ENCODE measurements at regions not wholly inside any gene's neighbourhood (a gene's known extent, or its start where the extent isn't known, plus 50 kb on each side); places are given as distances from the start of the nearest gene placed in this dataset.

GRCh38 chr5:57817924-57818323 is 335.3 kb upstream of the ACTBL2 start:
- Histone ChIP-seq H3K9me3 (ENCODE audit: control insufficient read depth in 1 of 2, low read length in 2 of 2) (no peaks in the 10 kb centered on the region), H3K36me3 (ENCODE audit: control insufficient read depth in 1 of 2, insufficient read depth in 2 of 2, low read length in 2 of 2) (no peaks in the 10 kb centered on the region), H3K4me3 (ENCODE audit: low read depth in 1 of 2, low read length in 2 of 2) (no peak overlapping the region), H3K27me3 (ENCODE audit: low read depth, low read length) (no peaks in the 10 kb centered on the region), H3K4me1 (ENCODE audit: control insufficient read depth in 1 of 2, insufficient read depth in 2 of 2, low read length in 2 of 2) (no peaks in the 10 kb centered on the region), H3K27ac (ENCODE audit: low read length) (no peak overlapping the region)

- H3K4me3 ChIP-seq (ENCODE audit: low read depth in 1 of 2, low read length in 2 of 2): no peak overlapping the region
- H3K4me1 ChIP-seq (ENCODE audit: control insufficient read depth in 1 of 2, insufficient read depth in 2 of 2, low read length in 2 of 2): no peaks in the 10 kb centered on the region
- no peaks in the 10 kb centered on the region for H3K36me3 ChIP-seq (ENCODE audit: control insufficient read depth in 1 of 2, insufficient read depth in 2 of 2, low read length in 2 of 2)
- no peaks in the 10 kb centered on the region for H3K27me3 ChIP-seq (ENCODE audit: low read depth, low read length)
- no peaks in the 10 kb centered on the region for H3K9me3 ChIP-seq (ENCODE audit: control insufficient read depth in 1 of 2, low read length in 2 of 2)
- H3K27ac ChIP-seq (ENCODE audit: low read length): no peak overlapping the region
Observed at GRCh38 chr5:57817001-57817453, 334.4 kb upstream of the ACTBL2 start.

GRCh38 chr5:57816108-57816507 is 333.5 kb upstream of the ACTBL2 start:
- Histone ChIP-seq H3K27me3 (ENCODE audit: low read depth, low read length) (no peaks in the 10 kb centered on the region), H3K36me3 (ENCODE audit: control insufficient read depth in 1 of 2, insufficient read depth in 2 of 2, low read length in 2 of 2) (no peaks in the 10 kb centered on the region), H3K27ac (ENCODE audit: low read length) (no peak overlapping the region), H3K9me3 (ENCODE audit: control insufficient read depth in 1 of 2, low read length in 2 of 2) (no peaks in the 10 kb centered on the region), H3K4me1 (ENCODE audit: control insufficient read depth in 1 of 2, insufficient read depth in 2 of 2, low read length in 2 of 2) (no peaks in the 10 kb centered on the region), H3K4me3 (ENCODE audit: low read depth in 1 of 2, low read length in 2 of 2) (no peak overlapping the region)

GRCh38 chr5:57805732-57806131 is 323.1 kb upstream of the ACTBL2 start:
- Histone ChIP-seq H3K36me3 (ENCODE audit: control insufficient read depth in 1 of 2, insufficient read depth in 2 of 2, low read length in 2 of 2) (no peaks in the 10 kb centered on the region), H3K27ac (ENCODE audit: low read length) (no peak overlapping the region)

GRCh38 chr5:57805170-57805569 is 322.6 kb upstream of the ACTBL2 start:
- no peaks in the 10 kb centered on the region for H3K36me3 ChIP-seq (ENCODE audit: control insufficient read depth in 1 of 2, insufficient read depth in 2 of 2, low read length in 2 of 2)
- no peak overlapping the region for H3K27ac ChIP-seq (ENCODE audit: low read length)

More at GRCh38 chr5:57805732-57806131, 323.1 kb upstream of the ACTBL2 start:
- Histone ChIP-seq H3K27me3 (ENCODE audit: low read depth, low read length) (no peaks in the 10 kb centered on the region), H3K4me3 (ENCODE audit: low read depth in 1 of 2, low read length in 2 of 2) (no peak overlapping the region), H3K4me1 (ENCODE audit: control insufficient read depth in 1 of 2, insufficient read depth in 2 of 2, low read length in 2 of 2) (peaks cover 0 to 3% of the 10 kb centered on the region in 2 donors), H3K9me3 (ENCODE audit: control insufficient read depth in 1 of 2, low read length in 2 of 2) (no peaks in the 10 kb centered on the region)

GRCh38 chr5:57804505-57804904 is 321.9 kb upstream of the ACTBL2 start:
- Histone ChIP-seq H3K27ac (ENCODE audit: low read length) (no peak overlapping the region), H3K36me3 (ENCODE audit: control insufficient read depth in 1 of 2, insufficient read depth in 2 of 2, low read length in 2 of 2) (no peaks in the 10 kb centered on the region), H3K4me3 (ENCODE audit: low read depth in 1 of 2, low read length in 2 of 2) (no peak overlapping the region), H3K9me3 (ENCODE audit: control insufficient read depth in 1 of 2, low read length in 2 of 2) (no peaks in the 10 kb centered on the region), H3K27me3 (ENCODE audit: low read depth, low read length) (no peaks in the 10 kb centered on the region), H3K4me1 (ENCODE audit: control insufficient read depth in 1 of 2, insufficient read depth in 2 of 2, low read length in 2 of 2) (peaks cover 0 to 3% of the 10 kb centered on the region in 2 donors)

More at GRCh38 chr5:57805170-57805569, 322.6 kb upstream of the ACTBL2 start:
- H3K4me1 ChIP-seq (ENCODE audit: control insufficient read depth in 1 of 2, insufficient read depth in 2 of 2, low read length in 2 of 2): peaks cover 0 to 3% of the 10 kb centered on the region in 2 donors
- H3K27me3 ChIP-seq (ENCODE audit: low read depth, low read length): no peaks in the 10 kb centered on the region
- H3K4me3 ChIP-seq (ENCODE audit: low read depth in 1 of 2, low read length in 2 of 2): no peak overlapping the region
- no peaks in the 10 kb centered on the region for H3K9me3 ChIP-seq (ENCODE audit: control insufficient read depth in 1 of 2, low read length in 2 of 2)

GRCh38 chr5:57804007-57804444 is 321.4 kb upstream of the ACTBL2 start:
- H3K36me3 ChIP-seq (ENCODE audit: control insufficient read depth in 1 of 2, insufficient read depth in 2 of 2, low read length in 2 of 2): no peaks in the 10 kb centered on the region
- H3K27me3 ChIP-seq (ENCODE audit: low read depth, low read length): no peaks in the 10 kb centered on the region
- H3K4me1 ChIP-seq (ENCODE audit: control insufficient read depth in 1 of 2, insufficient read depth in 2 of 2, low read length in 2 of 2): peaks cover 0 to 3% of the 10 kb centered on the region in 2 donors
- H3K9me3 ChIP-seq (ENCODE audit: control insufficient read depth in 1 of 2, low read length in 2 of 2): no peaks in the 10 kb centered on the region
- H3K4me3 ChIP-seq (ENCODE audit: low read depth in 1 of 2, low read length in 2 of 2): no peak overlapping the region
- H3K27ac ChIP-seq (ENCODE audit: low read length): no peak overlapping the region

GRCh38 chr5:57802131-57802530 is 319.5 kb upstream of the ACTBL2 start:
- Histone ChIP-seq H3K27me3 (ENCODE audit: low read depth, low read length) (no peaks in the 10 kb centered on the region), H3K27ac (ENCODE audit: low read length) (no peak overlapping the region), H3K9me3 (ENCODE audit: control insufficient read depth in 1 of 2, low read length in 2 of 2) (no peaks in the 10 kb centered on the region), H3K4me1 (ENCODE audit: control insufficient read depth in 1 of 2, insufficient read depth in 2 of 2, low read length in 2 of 2) (peaks cover 0 to 3% of the 10 kb centered on the region in 2 donors), H3K36me3 (ENCODE audit: control insufficient read depth in 1 of 2, insufficient read depth in 2 of 2, low read length in 2 of 2) (no peaks in the 10 kb centered on the region), H3K4me3 (ENCODE audit: low read depth in 1 of 2, low read length in 2 of 2) (no peak overlapping the region)

- H3K27me3 ChIP-seq (ENCODE audit: low read depth, low read length): no peaks in the 10 kb centered on the region
- no peaks in the 10 kb centered on the region for H3K4me1 ChIP-seq (ENCODE audit: control insufficient read depth in 1 of 2, insufficient read depth in 2 of 2, low read length in 2 of 2)
- no peak overlapping the region for H3K4me3 ChIP-seq (ENCODE audit: low read depth in 1 of 2, low read length in 2 of 2)
- no peaks in the 10 kb centered on the region for H3K9me3 ChIP-seq (ENCODE audit: control insufficient read depth in 1 of 2, low read length in 2 of 2)
- no peaks in the 10 kb centered on the region for H3K36me3 ChIP-seq (ENCODE audit: control insufficient read depth in 1 of 2, insufficient read depth in 2 of 2, low read length in 2 of 2)
- no peak overlapping the region for H3K27ac ChIP-seq (ENCODE audit: low read length)
Observed at GRCh38 chr5:57795203-57795602, 312.6 kb upstream of the ACTBL2 start.

GRCh38 chr5:57791875-57792274 is 309.3 kb upstream of the ACTBL2 start:
- Histone ChIP-seq H3K27ac (ENCODE audit: low read length) (no peak overlapping the region), H3K36me3 (ENCODE audit: control insufficient read depth in 1 of 2, insufficient read depth in 2 of 2, low read length in 2 of 2) (no peaks in the 10 kb centered on the region), H3K9me3 (ENCODE audit: control insufficient read depth in 1 of 2, low read length in 2 of 2) (no peaks in the 10 kb centered on the region), H3K4me3 (ENCODE audit: low read depth in 1 of 2, low read length in 2 of 2) (no peak overlapping the region), H3K27me3 (ENCODE audit: low read depth, low read length) (no peaks in the 10 kb centered on the region), H3K4me1 (ENCODE audit: control insufficient read depth in 1 of 2, insufficient read depth in 2 of 2, low read length in 2 of 2) (no peaks in the 10 kb centered on the region)

GRCh38 chr5:57785946-57786345 is 303.3 kb upstream of the ACTBL2 start:
- no peaks in the 10 kb centered on the region for H3K36me3 ChIP-seq (ENCODE audit: control insufficient read depth in 1 of 2, insufficient read depth in 2 of 2, low read length in 2 of 2)
- H3K27me3 ChIP-seq (ENCODE audit: low read depth, low read length): no peaks in the 10 kb centered on the region

GRCh38 chr5:57784121-57784520 is 301.5 kb upstream of the ACTBL2 start:
- Histone ChIP-seq H3K27ac (ENCODE audit: low read length) (no peak overlapping the region), H3K36me3 (ENCODE audit: control insufficient read depth in 1 of 2, insufficient read depth in 2 of 2, low read length in 2 of 2) (no peaks in the 10 kb centered on the region), H3K9me3 (ENCODE audit: control insufficient read depth in 1 of 2, low read length in 2 of 2) (no peaks in the 10 kb centered on the region), H3K4me1 (ENCODE audit: control insufficient read depth in 1 of 2, insufficient read depth in 2 of 2, low read length in 2 of 2) (no peaks in the 10 kb centered on the region), H3K4me3 (ENCODE audit: low read depth in 1 of 2, low read length in 2 of 2) (no peak overlapping the region), H3K27me3 (ENCODE audit: low read depth, low read length) (no peaks in the 10 kb centered on the region)

More at GRCh38 chr5:57785946-57786345, 303.3 kb upstream of the ACTBL2 start:
- Histone ChIP-seq H3K27ac (ENCODE audit: low read length) (no peak overlapping the region), H3K4me1 (ENCODE audit: control insufficient read depth in 1 of 2, insufficient read depth in 2 of 2, low read length in 2 of 2) (no peaks in the 10 kb centered on the region), H3K9me3 (ENCODE audit: control insufficient read depth in 1 of 2, low read length in 2 of 2) (no peaks in the 10 kb centered on the region), H3K4me3 (ENCODE audit: low read depth in 1 of 2, low read length in 2 of 2) (no peak overlapping the region)
